ENCODE measurements at regions not wholly inside any gene's neighbourhood (a gene's known extent, or its start where the extent isn't known, plus 50 kb on each side); places are given as distances from the start of the nearest gene placed in this dataset.
"Not testable (repeated sequence)": the region's sequence is repeated elsewhere in the genome, so short reads cannot be mapped to it uniquely, and the experiment has no call there.

DNA sequence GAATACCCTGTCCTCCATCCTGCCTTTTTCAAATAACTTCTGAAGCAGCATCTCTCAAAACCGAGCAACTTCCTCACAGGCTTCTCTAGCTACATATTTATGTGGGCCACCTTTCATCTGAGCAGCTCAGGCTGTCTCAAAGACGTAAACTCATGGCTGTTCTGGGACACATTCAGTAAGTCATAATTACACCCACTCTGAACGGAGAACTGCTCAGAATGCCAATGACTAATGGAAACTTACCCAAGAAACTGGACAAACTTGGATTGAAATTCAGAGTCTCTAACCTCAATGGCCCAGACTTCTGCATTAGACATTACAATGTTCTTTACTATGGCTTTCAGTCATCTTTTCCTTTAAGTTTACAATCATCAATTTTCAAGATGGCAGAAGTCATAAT, 145.2 kb downstream of the RAD51AP2 start:
- Histone ChIP-seq H3K9me3 (peaks cover 0 to 14% (median 2%) of the 10 kb centered on the region in 4 donors), H3K27me3 (no peaks in the 10 kb centered on the region), H3K4me1 (no peaks in the 10 kb centered on the region), H3K4me3 (no peak overlapping the region), H3K27ac (no peak overlapping the region), H3K36me3 (no peaks in the 10 kb centered on the region)
- TF ChIP-seq, protein P1, sequence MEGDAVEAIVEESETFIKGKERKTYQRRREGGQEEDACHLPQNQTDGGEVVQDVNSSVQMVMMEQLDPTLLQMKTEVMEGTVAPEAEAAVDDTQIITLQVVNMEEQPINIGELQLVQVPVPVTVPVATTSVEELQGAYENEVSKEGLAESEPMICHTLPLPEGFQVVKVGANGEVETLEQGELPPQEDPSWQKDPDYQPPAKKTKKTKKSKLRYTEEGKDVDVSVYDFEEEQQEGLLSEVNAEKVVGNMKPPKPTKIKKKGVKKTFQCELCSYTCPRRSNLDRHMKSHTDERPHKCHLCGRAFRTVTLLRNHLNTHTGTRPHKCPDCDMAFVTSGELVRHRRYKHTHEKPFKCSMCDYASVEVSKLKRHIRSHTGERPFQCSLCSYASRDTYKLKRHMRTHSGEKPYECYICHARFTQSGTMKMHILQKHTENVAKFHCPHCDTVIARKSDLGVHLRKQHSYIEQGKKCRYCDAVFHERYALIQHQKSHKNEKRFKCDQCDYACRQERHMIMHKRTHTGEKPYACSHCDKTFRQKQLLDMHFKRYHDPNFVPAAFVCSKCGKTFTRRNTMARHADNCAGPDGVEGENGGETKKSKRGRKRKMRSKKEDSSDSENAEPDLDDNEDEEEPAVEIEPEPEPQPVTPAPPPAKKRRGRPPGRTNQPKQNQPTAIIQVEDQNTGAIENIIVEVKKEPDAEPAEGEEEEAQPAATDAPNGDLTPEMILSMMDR (IDR thresholded peaks at IDR 0.05), result no peak
- TF ChIP-seq POLR2A (IDR thresholded peaks at IDR 0.05), result no peak
- no peak for TF ChIP-seq EP300 (IDR thresholded peaks at IDR 0.05)
- no peak for DNase-seq (ENCODE audit: low spot score in 2 of 2)
- WGBS, 2 donors, result 68 to 72% methylated on average over 3 of the region's 3 CpGs

DNA sequence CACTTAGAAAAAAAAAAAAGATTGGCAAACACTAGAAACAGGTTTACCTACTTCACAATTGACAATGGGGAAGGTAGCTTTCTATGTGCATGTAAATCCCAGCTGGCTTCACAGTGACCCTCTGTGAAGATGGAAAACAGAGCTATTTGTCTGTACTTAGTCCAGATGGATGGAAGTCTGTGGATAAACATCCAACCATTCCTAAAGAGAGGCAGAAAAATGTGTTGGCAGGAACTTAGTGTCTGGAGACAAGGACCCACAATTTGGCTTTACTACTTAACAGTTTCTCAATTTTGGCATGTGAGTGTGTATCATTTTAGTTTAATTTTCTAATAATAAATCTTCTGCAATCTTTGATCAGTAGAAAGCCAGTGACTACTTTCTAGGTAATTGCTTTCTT, 154.4 kb downstream of the RAD51AP2 start:
- Histone ChIP-seq H3K27me3 (no peaks in the 10 kb centered on the region), H3K36me3 (no peaks in the 10 kb centered on the region), H3K4me3 (no peak overlapping the region), H3K27ac (no peak overlapping the region), H3K4me1 (no peaks in the 10 kb centered on the region), H3K9me3 (peaks cover 0 to 3% (median 0%) of the 10 kb centered on the region in 4 donors)
- DNase-seq (ENCODE audit: low spot score in 2 of 2), result no peak
- TF ChIP-seq POLR2A (IDR thresholded peaks at IDR 0.05) (no peak), EP300 (IDR thresholded peaks at IDR 0.05) (no peak)
- TF ChIP-seq, protein P1 (IDR thresholded peaks at IDR 0.05), result no peak

DNA sequence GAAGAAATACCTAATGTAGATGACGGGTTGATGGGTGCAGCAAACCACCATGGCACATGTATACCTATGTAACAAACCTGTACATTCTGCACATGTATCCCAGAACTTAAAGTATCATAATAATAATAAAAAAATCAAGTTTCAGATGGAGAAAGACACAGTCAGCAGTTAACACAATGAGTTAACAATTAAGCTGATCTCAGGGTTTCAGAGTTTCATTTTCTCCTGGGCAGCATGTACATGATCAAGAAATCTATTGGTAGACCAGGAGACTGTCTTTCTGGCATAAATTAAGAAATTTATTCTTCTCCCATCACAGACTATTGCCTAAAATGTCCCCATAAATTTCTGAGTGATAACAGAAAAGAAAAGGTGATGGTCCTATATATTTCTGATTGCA, 155.3 kb downstream of the RAD51AP2 start:
- Histone ChIP-seq H3K9me3 (no peaks in the 10 kb centered on the region), H3K4me3 (no peak overlapping the region), H3K27me3 (no peaks in the 10 kb centered on the region), H3K4me1 (no peaks in the 10 kb centered on the region), H3K27ac (no peak overlapping the region), H3K36me3 (no peaks in the 10 kb centered on the region)
- 78 to 83% methylated on average over 1 of the region's 1 CpG for WGBS, 2 donors
- no peak for DNase-seq (ENCODE audit: low spot score in 2 of 2)
- TF ChIP-seq POLR2A (IDR thresholded peaks at IDR 0.05) (no peak), EP300 (IDR thresholded peaks at IDR 0.05) (no peak)
- TF ChIP-seq, protein P1 (IDR thresholded peaks at IDR 0.05), result no peak

DNA sequence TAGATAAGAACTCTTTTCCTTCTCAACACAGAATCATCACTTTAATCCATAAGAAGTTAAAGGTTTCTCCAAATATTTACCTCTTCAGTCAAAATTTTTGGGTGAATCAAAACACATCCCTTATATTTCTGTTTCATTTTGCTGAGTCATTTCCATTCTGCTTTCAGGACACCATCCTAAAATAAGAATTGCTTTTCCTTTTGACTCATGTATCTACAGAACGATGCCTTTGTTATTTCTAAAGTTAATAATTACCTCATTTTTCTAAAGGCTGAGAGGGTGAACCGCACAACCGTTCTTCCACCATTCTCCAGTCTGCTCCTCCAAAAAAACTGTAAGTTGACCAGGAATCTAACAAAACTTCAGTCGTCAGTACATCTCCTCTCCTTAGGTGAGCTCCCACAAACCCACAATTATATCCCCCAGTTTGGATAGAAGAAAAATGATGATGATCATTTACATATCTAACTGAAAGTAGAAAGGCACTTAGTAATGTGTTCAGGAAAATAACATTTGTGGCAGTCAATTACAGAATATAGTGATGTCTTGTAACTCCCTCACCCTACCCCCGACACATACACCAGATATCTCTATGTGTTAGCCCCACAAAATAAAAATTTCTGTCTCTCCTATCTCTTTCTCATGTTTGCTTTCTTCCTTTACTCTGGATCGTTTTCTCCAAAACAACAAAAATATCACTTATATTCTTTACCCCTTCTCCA, 162.5 kb downstream of the RAD51AP2 start:
- no peak for DNase-seq (ENCODE audit: low spot score in 2 of 2)
- TF ChIP-seq POLR2A (IDR thresholded peaks at IDR 0.05) (no peak), EP300 (IDR thresholded peaks at IDR 0.05) (no peak)
- TF ChIP-seq, protein P1 (IDR thresholded peaks at IDR 0.05), result no peak
- WGBS, 2 donors, result 68 to 70% methylated on average over 6 of the region's 6 CpGs
- Histone ChIP-seq H3K4me3 (no peak overlapping the region), H3K27me3 (no peaks in the 10 kb centered on the region), H3K9me3 (no peaks in the 10 kb centered on the region), H3K27ac (no peak overlapping the region), H3K36me3 (no peaks in the 10 kb centered on the region), H3K4me1 (no peaks in the 10 kb centered on the region)

DNA sequence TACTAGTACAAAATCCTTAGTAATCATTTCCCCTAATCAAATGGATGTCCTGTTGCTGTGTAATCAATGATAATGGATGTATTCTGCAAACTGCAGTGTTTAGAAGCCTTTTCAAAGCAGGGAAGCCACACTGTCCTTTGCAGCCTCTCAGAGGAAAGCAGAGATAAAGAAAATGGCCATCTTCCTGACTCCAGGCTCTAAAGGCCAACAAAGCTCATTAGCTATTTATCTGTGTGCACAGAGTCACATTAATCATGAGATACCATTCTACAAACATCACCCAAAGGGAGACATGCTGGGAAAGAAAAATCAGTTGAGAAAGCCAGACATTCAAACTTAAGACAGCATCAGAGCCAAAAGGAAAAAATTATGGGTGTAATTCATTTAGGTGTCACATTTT, 165.0 kb downstream of the RAD51AP2 start:
- Histone ChIP-seq H3K36me3 (no peaks in the 10 kb centered on the region), H3K9me3 (no peaks in the 10 kb centered on the region), H3K27ac (no peak overlapping the region), H3K27me3 (no peaks in the 10 kb centered on the region), H3K4me1 (no peaks in the 10 kb centered on the region), H3K4me3 (no peak overlapping the region)
- DNase-seq (ENCODE audit: low spot score in 2 of 2), result no peak
- no peak for TF ChIP-seq POLR2A (IDR thresholded peaks at IDR 0.05)
- TF ChIP-seq EP300 (IDR thresholded peaks at IDR 0.05), result no peak
- TF ChIP-seq, protein P1 (IDR thresholded peaks at IDR 0.05), result no peak

DNA sequence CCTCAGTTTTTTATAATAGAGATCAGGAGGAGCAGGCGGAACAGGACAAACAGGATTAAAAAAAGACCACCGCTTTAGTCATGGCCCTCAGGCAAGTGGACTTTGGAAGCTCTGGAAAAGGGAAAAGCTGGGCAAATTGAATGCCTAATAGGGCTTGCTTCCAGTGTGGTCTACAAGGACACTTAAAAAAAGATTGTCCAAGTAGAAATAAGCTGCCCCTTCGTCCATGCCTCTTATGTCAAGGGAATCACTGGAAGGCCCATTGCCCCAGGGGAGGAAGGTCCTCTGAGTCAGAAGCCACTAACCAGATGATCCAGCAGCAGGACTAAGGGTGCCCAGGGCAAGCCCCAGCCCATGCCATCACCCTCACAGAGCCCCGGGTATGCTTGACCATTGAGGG, 175.5 kb downstream of the RAD51AP2 start:
- not testable (repeated sequence) for H3K27ac ChIP-seq; H3K27me3 ChIP-seq; H3K4me1 ChIP-seq; DNase-seq (ENCODE audit: low spot score in 2 of 2); H3K9me3 ChIP-seq; H3K4me3 ChIP-seq; H3K36me3 ChIP-seq
- WGBS, 2 donors, result 70 to 84% methylated on average over 4 of the region's 4 CpGs
